OCI-LY7 (cell line): ENCODE measurements at regions not wholly inside any gene's neighbourhood (a gene's known extent, or its start where the extent isn't known, plus 50 kb on each side); places are given as distances from the start of the nearest gene placed in this dataset.

Experiments used
- CTCF ChIP-seq: fragments of 200-600 bp; sonication (generic); conservative IDR thresholded peaks from 2 replicates; pipeline ENCODE4 v1.5.1; 2014; ENCODE audit warnings: mild to moderate bottlenecking, antibody characterized with exemption, low read length, moderate library complexity, mixed read lengths
- EZH2phosphoT487 ChIP-seq: fragments of 200-600 bp; sonication (generic); IDR thresholded peaks from 2 replicates; pipeline ENCODE4 v1.6.1; 2018; ENCODE audit warnings: low read depth, borderline replicate concordance, mild to moderate bottlenecking, mixed run types, antibody characterized with exemption, low read length, moderate library complexity, mixed read lengths

GRCh38 chr9:30688801-30689200, 1695.6 kb upstream of the ACO1 start:
- TF ChIP-seq CTCF (no peak), EZH2phosphoT487 (no peak)
